Gastroesophageal sphincter (tissue), 3 donors: ENCODE measurements at regions not wholly inside any gene's neighbourhood (a gene's known extent, or its start where the extent isn't known, plus 50 kb on each side); places are given as distances from the start of the nearest gene placed in this dataset.

Source experiments
- CTCF ChIP-seq, 4 experiments: fragments of 200-600 bp in 2 of 4; fragments of 450-650 bp in 2 of 4; sonication (generic) in 1 of 4; IDR thresholded peaks; one replicate each; pipeline ENCODE4 v1.5.1; 2017 to 2019; ENCODE audit warnings: antibody characterized with exemption in 4 of 4, mild to moderate bottlenecking in 2 of 4, moderate library complexity in 2 of 4
- EP300 ChIP-seq: sonication (generic); formaldehyde crosslinking; IDR thresholded peaks from one replicate; pipeline ENCODE4 v1.6.1; 2017; ENCODE audit warnings: antibody characterized with exemption, mild to moderate bottlenecking
- POLR2A ChIP-seq, 2 donors: fragments of 450-650 bp; IDR thresholded peaks; one replicate each; pipeline ENCODE4 v1.6.1; 2017; ENCODE audit warnings: antibody characterized with exemption in 2 of 2, mild to moderate bottlenecking in 2 of 2, moderate library complexity in 1 of 2

GRCh38 chr7:125450749-125451148, 521.1 kb upstream of the POT1 start:
- TF ChIP-seq EP300 = no peak
- TF ChIP-seq CTCF (IDR thresholded peaks at IDR 0.05) = no peak
- no peak for TF ChIP-seq POLR2A (IDR thresholded peaks at IDR 0.05)
